SK-N-SH treated with all-trans-retinoic acid at 6 μM for 48 hours (cell line): ENCODE measurements at regions not wholly inside any gene's neighbourhood (a gene's known extent, or its start where the extent isn't known, plus 50 kb on each side); places are given as distances from the start of the nearest gene placed in this dataset.

Experiments
- ATAC-seq: fragments of 200-7000 bp; cut with Tn5 transposase; 3 replicates; pipeline ENCODE4 v1.9.1; 2020; ENCODE audit warnings: mild to moderate bottlenecking, moderate library complexity
- ARNTL ChIP-seq: fragments of 450-650 bp; formaldehyde crosslinking; IDR thresholded peaks from 2 replicates; pipeline ENCODE4 v1.5.0; 2020; ENCODE audit warnings: low read depth, mild to moderate bottlenecking, moderate library complexity, borderline replicate concordance
- BACH2 ChIP-seq: fragments of 250-450 bp; sonication (Bioruptor Pico); IDR thresholded peaks from 2 replicates; pipeline ENCODE4 v1.9.0; 2021; ENCODE audit warnings: mild to moderate bottlenecking, borderline replicate concordance
- CREB5 ChIP-seq: fragments of 250-450 bp; sonication (Bioruptor Pico); IDR thresholded peaks from 2 replicates; pipeline ENCODE4 v1.5.1; 2020; ENCODE audit warnings: low read depth, mild to moderate bottlenecking, moderate library complexity
- CSDC2 ChIP-seq: fragments of 250-450 bp; sonication (Bioruptor Pico); IDR thresholded peaks from 2 replicates; pipeline ENCODE4 v1.5.0; 2020; ENCODE audit warnings: mild to moderate bottlenecking, moderate library complexity
- ESRRG ChIP-seq: fragments of 250-450 bp; sonication (Bioruptor Pico); IDR thresholded peaks from 2 replicates; pipeline ENCODE4 v1.6.1; 2021; ENCODE audit warnings: mild to moderate bottlenecking
- GLIS3 ChIP-seq: fragments of 250-450 bp; sonication (Bioruptor Pico); IDR thresholded peaks from 2 replicates; pipeline ENCODE4 v1.5.0; 2020; ENCODE audit warnings: mild to moderate bottlenecking, moderate library complexity
- ISL1 ChIP-seq: fragments of 250-450 bp; sonication (Bioruptor Pico); IDR thresholded peaks from 2 replicates; pipeline ENCODE4 v2.1.2; 2022; ENCODE audit warnings: mild to moderate bottlenecking, moderate library complexity
- OSR1 ChIP-seq: fragments of 250-450 bp; sonication (Bioruptor Pico); IDR thresholded peaks from 2 replicates; pipeline ENCODE4 v1.8.0; 2022; ENCODE audit warnings: moderate library complexity, mild to moderate bottlenecking, inconsistent platforms
- POU6F1 ChIP-seq: fragments of 250-450 bp; sonication (Bioruptor Pico); IDR thresholded peaks from 2 replicates; pipeline ENCODE4 v1.8.0; 2021; ENCODE audit warnings: low read depth, mild to moderate bottlenecking, moderate library complexity, borderline replicate concordance
- PPARA ChIP-seq: fragments of 250-450 bp; sonication (Bioruptor Pico); IDR thresholded peaks from 2 replicates; pipeline ENCODE4 v1.5.0; 2020; ENCODE audit warnings: mild to moderate bottlenecking, borderline replicate concordance
- RARB ChIP-seq: fragments of 250-450 bp; sonication (Bioruptor Pico); IDR thresholded peaks from 2 replicates; pipeline ENCODE4 v1.8.0; 2021; ENCODE audit warnings: mild to moderate bottlenecking, moderate library complexity
- SNAI2 ChIP-seq: fragments of 250-450 bp; sonication (Bioruptor Pico); IDR thresholded peaks from 2 replicates; pipeline ENCODE4 v1.5.0; 2020; ENCODE audit warnings: mild to moderate bottlenecking, moderate library complexity
- TCF4 ChIP-seq: fragments of 250-450 bp; sonication (Bioruptor Pico); IDR thresholded peaks from 2 replicates; pipeline ENCODE4 v1.8.0; 2021; ENCODE audit warnings: mild to moderate bottlenecking, moderate library complexity, borderline replicate concordance
- TOX ChIP-seq: fragments of 250-450 bp; sonication (Bioruptor Pico); IDR thresholded peaks from 2 replicates; pipeline ENCODE4 v1.8.0; 2021; ENCODE audit warnings: mild to moderate bottlenecking, moderate library complexity, borderline replicate concordance
- ZC3H10 ChIP-seq: fragments of 250-450 bp; sonication (Bioruptor Pico); IDR thresholded peaks from 2 replicates; pipeline ENCODE4 v1.5.1; 2021; ENCODE audit warnings: mild to moderate bottlenecking, moderate library complexity
- ZFP3 ChIP-seq: fragments of 250-450 bp; sonication (Bioruptor Pico); IDR thresholded peaks from 2 replicates; pipeline ENCODE4 v1.5.0; 2020; ENCODE audit warnings: mild to moderate bottlenecking, moderate library complexity
- ZFP30 ChIP-seq: fragments of 450-650 bp; formaldehyde crosslinking; IDR thresholded peaks from 2 replicates; pipeline ENCODE4 v1.5.0; 2022; ENCODE audit warnings: mild to moderate bottlenecking, moderate library complexity
- ZNF565 ChIP-seq: fragments of 450-650 bp; formaldehyde crosslinking; conservative IDR thresholded peaks from 2 replicates; pipeline ENCODE4 v1.5.0; 2020; ENCODE audit warnings: low read depth, mild to moderate bottlenecking, moderate library complexity
- ZNF70 ChIP-seq: fragments of 450-650 bp; formaldehyde crosslinking; IDR thresholded peaks from 2 replicates; pipeline ENCODE4 v1.5.0; 2020; ENCODE audit warnings: mild to moderate bottlenecking, moderate library complexity
- ZNF8 ChIP-seq: fragments of 450-650 bp; formaldehyde crosslinking; IDR thresholded peaks from 2 replicates; pipeline ENCODE4 v1.5.0; 2020; ENCODE audit warnings: mild to moderate bottlenecking, moderate library complexity
- TF ChIP-seq, protein P1 (sequence below): fragments of 250-450 bp; sonication (Bioruptor Pico); IDR thresholded peaks from 2 replicates; pipeline ENCODE4 v1.5.0; 2020; ENCODE audit warnings: mild to moderate bottlenecking, moderate library complexity

- TF ChIP-seq ZNF565 (CRISPR knock-in tag) (no peak), OSR1 (CRISPR knock-in tag) (no peak), CSDC2 (CRISPR knock-in tag) (no peak), ZNF70 (CRISPR knock-in tag) (no peak), CREB5 (no peak), ZNF8 (no peak), PPARA (no peak), RARB (CRISPR knock-in tag) (no peak)
- TF ChIP-seq, protein P1, sequence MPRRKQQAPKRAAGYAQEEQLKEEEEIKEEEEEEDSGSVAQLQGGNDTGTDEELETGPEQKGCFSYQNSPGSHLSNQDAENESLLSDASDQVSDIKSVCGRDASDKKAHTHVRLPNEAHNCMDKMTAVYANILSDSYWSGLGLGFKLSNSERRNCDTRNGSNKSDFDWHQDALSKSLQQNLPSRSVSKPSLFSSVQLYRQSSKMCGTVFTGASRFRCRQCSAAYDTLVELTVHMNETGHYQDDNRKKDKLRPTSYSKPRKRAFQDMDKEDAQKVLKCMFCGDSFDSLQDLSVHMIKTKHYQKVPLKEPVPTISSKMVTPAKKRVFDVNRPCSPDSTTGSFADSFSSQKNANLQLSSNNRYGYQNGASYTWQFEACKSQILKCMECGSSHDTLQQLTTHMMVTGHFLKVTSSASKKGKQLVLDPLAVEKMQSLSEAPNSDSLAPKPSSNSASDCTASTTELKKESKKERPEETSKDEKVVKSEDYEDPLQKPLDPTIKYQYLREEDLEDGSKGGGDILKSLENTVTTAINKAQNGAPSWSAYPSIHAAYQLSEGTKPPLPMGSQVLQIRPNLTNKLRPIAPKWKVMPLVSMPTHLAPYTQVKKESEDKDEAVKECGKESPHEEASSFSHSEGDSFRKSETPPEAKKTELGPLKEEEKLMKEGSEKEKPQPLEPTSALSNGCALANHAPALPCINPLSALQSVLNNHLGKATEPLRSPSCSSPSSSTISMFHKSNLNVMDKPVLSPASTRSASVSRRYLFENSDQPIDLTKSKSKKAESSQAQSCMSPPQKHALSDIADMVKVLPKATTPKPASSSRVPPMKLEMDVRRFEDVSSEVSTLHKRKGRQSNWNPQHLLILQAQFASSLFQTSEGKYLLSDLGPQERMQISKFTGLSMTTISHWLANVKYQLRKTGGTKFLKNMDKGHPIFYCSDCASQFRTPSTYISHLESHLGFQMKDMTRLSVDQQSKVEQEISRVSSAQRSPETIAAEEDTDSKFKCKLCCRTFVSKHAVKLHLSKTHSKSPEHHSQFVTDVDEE (CRISPR knock-in tag): no peak
- TF ChIP-seq, all 23 proteins: peak for 0
- ATAC-seq: no peak
Observed at GRCh38 chr6:145318952-145319351, 416.4 kb downstream of the EPM2A start.

DNA sequence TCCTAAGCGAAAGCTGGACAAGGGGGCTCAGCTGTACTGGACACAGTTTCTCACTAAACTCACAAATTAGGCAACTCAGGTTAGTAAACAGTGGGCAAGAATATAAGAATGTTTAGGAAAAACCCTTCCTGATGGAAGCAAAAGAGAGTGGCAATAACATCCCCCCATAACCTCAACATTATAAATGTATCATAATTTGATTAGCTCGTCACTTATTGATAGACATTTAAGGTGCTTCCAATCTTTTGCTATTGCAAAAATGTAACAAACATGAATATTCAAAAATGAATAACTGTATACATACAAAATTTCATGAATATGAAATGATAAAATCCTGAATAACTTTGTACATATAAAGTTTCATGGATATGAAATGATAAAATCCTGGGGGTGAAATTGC, 415.7 kb downstream of the EPM2A start:
- no peak for ATAC-seq

GRCh38 chr6:145323646-145324045, 411.7 kb downstream of the EPM2A start:
- no peak for ATAC-seq
- TF ChIP-seq GLIS3 (CRISPR knock-in tag) (no peak), RARB (CRISPR knock-in tag) (no peak), PPARA (no peak)

More for the DNA sequence above, 415.7 kb downstream of the EPM2A start:
- TF ChIP-seq TOX (CRISPR knock-in tag) (no peak), ZNF70 (CRISPR knock-in tag) (no peak), ZC3H10 (CRISPR knock-in tag) (no peak), ZNF565 (CRISPR knock-in tag) (no peak)

GRCh38 chr6:145327586-145327985, 407.7 kb downstream of the EPM2A start:
- no peak for TF ChIP-seq ZFP30
- TF ChIP-seq PPARA: no peak
- TF ChIP-seq TCF4: no peak
- no peak for TF ChIP-seq ZFP3 (CRISPR knock-in tag)
- TF ChIP-seq ARNTL (CRISPR knock-in tag): no peak
- no peak for TF ChIP-seq ESRRG (CRISPR knock-in tag)
- TF ChIP-seq OSR1 (CRISPR knock-in tag): no peak
- TF ChIP-seq BACH2 (CRISPR knock-in tag): no peak
- no peak for TF ChIP-seq RARB (CRISPR knock-in tag)
- no peak for TF ChIP-seq GLIS3 (CRISPR knock-in tag)
- TF ChIP-seq ISL1 (CRISPR knock-in tag): no peak
- TF ChIP-seq ZNF8: no peak
- no peak for ATAC-seq

DNA sequence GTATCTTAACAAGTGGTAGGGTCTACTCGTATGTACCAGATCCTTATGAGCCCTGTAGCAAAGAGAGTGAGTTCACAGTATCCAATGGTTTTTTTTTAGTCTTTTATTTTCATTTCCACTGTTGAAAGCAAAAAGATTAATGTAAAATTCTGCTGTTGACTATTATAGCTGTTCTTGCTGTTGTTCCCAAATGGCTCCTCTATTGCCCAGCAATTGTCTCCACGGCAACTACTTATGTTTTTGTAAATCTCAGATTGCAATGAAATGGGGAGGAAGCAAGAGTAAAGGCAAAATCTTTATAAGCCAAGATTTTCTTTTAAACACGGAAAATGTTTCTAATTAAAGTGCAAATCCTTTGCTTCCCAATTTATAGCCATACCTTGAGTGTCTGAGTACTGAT, 406.1 kb downstream of the EPM2A start:
- no peak for ATAC-seq
- TF ChIP-seq CSDC2 (CRISPR knock-in tag) (no peak), RARB (CRISPR knock-in tag) (no peak), ISL1 (CRISPR knock-in tag) (no peak), GLIS3 (CRISPR knock-in tag) (no peak), PPARA (no peak), POU6F1 (CRISPR knock-in tag) (no peak), ZNF8 (no peak), TOX (CRISPR knock-in tag) (no peak), CREB5 (no peak), SNAI2 (CRISPR knock-in tag) (no peak), TCF4 (no peak)
- TF ChIP-seq, protein P1 (CRISPR knock-in tag): no peak
- TF ChIP-seq, all 23 proteins: peak for 0
